ENCODE measurements at regions not wholly inside any gene's neighbourhood (a gene's known extent, or its start where the extent isn't known, plus 50 kb on each side); places are given as distances from the start of the nearest gene placed in this dataset.

DNA sequence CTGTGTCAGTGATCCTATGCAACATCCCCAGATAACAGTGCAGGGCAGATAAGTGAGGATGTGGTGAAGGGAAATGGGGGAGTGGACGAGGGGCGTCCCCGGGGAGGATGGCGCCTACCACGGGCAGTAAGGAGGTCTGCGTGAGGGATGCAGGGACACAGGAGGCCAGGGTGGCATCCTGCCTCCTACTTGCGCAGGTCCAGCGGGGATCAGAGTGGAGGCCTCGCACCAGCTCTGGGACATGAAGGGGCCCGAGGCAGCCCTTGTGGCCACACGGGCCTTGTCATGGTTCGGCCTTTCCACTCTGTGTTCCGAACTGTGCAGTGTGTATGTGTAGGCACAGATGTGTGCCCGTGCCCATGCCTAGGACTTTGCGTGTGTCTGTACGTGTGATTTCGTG is 1227.5 kb downstream of the BRD1 start:
- no peaks in the 10 kb centered on the region for H3K9me3 ChIP-seq (ENCODE audit: control insufficient read depth, insufficient read depth, low read depth, low read length)
- no peaks in the 10 kb centered on the region for H3K36me3 ChIP-seq (ENCODE audit: control insufficient read depth, insufficient read depth, low read length)
- intact Hi-C loops (cut with micrococcal nuclease; ENCODE audit: unreplicated experiment) (no loop called here), in situ Hi-C loops (cut with HindIII; ENCODE audit: low pct_unique_long_range_greater_than_20kb, low sequenced_read_pairs) (no loop called here)
- CTCF ChIA-PET: no interaction called here
- H3K27ac ChIP-seq (ENCODE audit: low read length): no peak overlapping the region
- H3K4me3 ChIP-seq (ENCODE audit: low read depth in 2 of 2, low read length in 2 of 2): no peak overlapping the region
- POLR2A ChIA-PET: no interaction called here
- no peak for DNase-seq (ENCODE audit: low read depth, low spot score)
- TF ChIP-seq POLR2AphosphoS5 (IDR thresholded peaks at IDR 0.05; ENCODE audit: low read depth, low read length): no peak
- TF ChIP-seq, protein P1, sequence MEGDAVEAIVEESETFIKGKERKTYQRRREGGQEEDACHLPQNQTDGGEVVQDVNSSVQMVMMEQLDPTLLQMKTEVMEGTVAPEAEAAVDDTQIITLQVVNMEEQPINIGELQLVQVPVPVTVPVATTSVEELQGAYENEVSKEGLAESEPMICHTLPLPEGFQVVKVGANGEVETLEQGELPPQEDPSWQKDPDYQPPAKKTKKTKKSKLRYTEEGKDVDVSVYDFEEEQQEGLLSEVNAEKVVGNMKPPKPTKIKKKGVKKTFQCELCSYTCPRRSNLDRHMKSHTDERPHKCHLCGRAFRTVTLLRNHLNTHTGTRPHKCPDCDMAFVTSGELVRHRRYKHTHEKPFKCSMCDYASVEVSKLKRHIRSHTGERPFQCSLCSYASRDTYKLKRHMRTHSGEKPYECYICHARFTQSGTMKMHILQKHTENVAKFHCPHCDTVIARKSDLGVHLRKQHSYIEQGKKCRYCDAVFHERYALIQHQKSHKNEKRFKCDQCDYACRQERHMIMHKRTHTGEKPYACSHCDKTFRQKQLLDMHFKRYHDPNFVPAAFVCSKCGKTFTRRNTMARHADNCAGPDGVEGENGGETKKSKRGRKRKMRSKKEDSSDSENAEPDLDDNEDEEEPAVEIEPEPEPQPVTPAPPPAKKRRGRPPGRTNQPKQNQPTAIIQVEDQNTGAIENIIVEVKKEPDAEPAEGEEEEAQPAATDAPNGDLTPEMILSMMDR (IDR thresholded peaks at IDR 0.05): no peak
- TF ChIP-seq SIN3A (IDR thresholded peaks at IDR 0.05; ENCODE audit: borderline replicate concordance, insufficient read depth, low read depth, low read length): no peak
- TF ChIP-seq TCF7L2 (IDR thresholded peaks at IDR 0.05; ENCODE audit: low read depth, low read length): no peak
- no peak for ATAC-seq
- no peaks in the 10 kb centered on the region for H3K4me1 ChIP-seq (ENCODE audit: control insufficient read depth, insufficient read depth, low read length)
- BruUV-seq (replicated peaks): no TSS peak
- peaks cover 2% of the 10 kb centered on the region; the same call in 1 of the 2 replicates for H3K27me3 ChIP-seq (ENCODE audit: control insufficient read depth, insufficient read depth, low read length)

DNA sequence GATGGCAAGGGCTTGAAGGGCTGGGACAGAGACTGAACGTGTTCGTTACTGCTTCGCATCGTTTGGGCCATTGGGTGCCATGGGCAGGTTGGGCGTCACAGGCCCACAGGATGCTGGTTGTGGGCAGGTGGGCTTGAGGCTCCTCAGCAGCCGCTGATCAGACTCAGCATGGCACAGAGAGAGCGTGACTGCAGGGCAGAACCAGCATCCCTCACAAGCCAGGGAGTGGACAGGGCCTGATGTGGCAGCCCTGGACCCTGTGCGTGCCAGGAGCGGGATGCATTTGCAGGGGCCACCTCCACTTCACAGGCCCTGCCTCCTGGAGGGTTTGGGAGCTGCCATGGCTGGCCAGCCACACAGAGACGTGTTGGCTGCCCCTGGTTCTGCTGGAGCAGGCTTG is 1228.3 kb downstream of the BRD1 start:
- Histone ChIP-seq H3K9me3 (ENCODE audit: control insufficient read depth, insufficient read depth, low read depth, low read length) (no peaks in the 10 kb centered on the region), H3K36me3 (ENCODE audit: control insufficient read depth, insufficient read depth, low read length) (no peaks in the 10 kb centered on the region), H3K4me1 (ENCODE audit: control insufficient read depth, insufficient read depth, low read length) (no peaks in the 10 kb centered on the region), H3K27ac (ENCODE audit: low read length) (no peak overlapping the region), H3K27me3 (ENCODE audit: control insufficient read depth, insufficient read depth, low read length) (peaks cover 2% of the 10 kb centered on the region; the same call in 1 of the 2 replicates), H3K4me3 (ENCODE audit: low read depth in 2 of 2, low read length in 2 of 2) (no peak overlapping the region)
- intact Hi-C loops (cut with micrococcal nuclease; ENCODE audit: unreplicated experiment): no loop called here
- in situ Hi-C loops (cut with HindIII; ENCODE audit: low pct_unique_long_range_greater_than_20kb, low sequenced_read_pairs): no loop called here
- CTCF ChIA-PET: no interaction called here
- DNase-seq (ENCODE audit: low read depth, low spot score) (no peak), ATAC-seq (no peak)
- BruUV-seq (replicated peaks): no TSS peak
- TF ChIP-seq, protein P2, sequence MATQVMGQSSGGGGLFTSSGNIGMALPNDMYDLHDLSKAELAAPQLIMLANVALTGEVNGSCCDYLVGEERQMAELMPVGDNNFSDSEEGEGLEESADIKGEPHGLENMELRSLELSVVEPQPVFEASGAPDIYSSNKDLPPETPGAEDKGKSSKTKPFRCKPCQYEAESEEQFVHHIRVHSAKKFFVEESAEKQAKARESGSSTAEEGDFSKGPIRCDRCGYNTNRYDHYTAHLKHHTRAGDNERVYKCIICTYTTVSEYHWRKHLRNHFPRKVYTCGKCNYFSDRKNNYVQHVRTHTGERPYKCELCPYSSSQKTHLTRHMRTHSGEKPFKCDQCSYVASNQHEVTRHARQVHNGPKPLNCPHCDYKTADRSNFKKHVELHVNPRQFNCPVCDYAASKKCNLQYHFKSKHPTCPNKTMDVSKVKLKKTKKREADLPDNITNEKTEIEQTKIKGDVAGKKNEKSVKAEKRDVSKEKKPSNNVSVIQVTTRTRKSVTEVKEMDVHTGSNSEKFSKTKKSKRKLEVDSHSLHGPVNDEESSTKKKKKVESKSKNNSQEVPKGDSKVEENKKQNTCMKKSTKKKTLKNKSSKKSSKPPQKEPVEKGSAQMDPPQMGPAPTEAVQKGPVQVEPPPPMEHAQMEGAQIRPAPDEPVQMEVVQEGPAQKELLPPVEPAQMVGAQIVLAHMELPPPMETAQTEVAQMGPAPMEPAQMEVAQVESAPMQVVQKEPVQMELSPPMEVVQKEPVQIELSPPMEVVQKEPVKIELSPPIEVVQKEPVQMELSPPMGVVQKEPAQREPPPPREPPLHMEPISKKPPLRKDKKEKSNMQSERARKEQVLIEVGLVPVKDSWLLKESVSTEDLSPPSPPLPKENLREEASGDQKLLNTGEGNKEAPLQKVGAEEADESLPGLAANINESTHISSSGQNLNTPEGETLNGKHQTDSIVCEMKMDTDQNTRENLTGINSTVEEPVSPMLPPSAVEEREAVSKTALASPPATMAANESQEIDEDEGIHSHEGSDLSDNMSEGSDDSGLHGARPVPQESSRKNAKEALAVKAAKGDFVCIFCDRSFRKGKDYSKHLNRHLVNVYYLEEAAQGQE (IDR thresholded peaks at IDR 0.05; ENCODE audit: insufficient read depth in 1 of 2, low read depth in 2 of 2, low read length in 1 of 2): no peak
- TF ChIP-seq TCF7L2 (IDR thresholded peaks at IDR 0.05; ENCODE audit: low read depth, low read length) (no peak), SIN3A (IDR thresholded peaks at IDR 0.05; ENCODE audit: borderline replicate concordance, insufficient read depth, low read depth, low read length) (no peak), POLR2AphosphoS5 (IDR thresholded peaks at IDR 0.05; ENCODE audit: low read depth, low read length) (no peak)
- TF ChIP-seq, protein P1 (IDR thresholded peaks at IDR 0.05): no peak
- POLR2A ChIA-PET: no interaction called here

All from Panc1 (cell line).